RWPE1 (cell line): ENCODE measurements at regions not wholly inside any gene's neighbourhood (a gene's known extent, or its start where the extent isn't known, plus 50 kb on each side); places are given as distances from the start of the nearest gene placed in this dataset.

Source experiments
- CTCF ChIA-PET: fragments of 350-600 bp; sonication (Branson Sonifier 250); formaldehyde crosslinking; extraction: SDS; loops from one replicate; lab custom pipeline; 2021; lab: Yijun Ruan, JAX
- POLR2A ChIA-PET: fragments of 400-600 bp; formaldehyde crosslinking; extraction: SDS; loops from one replicate; lab custom pipeline; 2020; ENCODE audit warnings: antibody characterized with exemption; ENCODE audit not compliant: low non-redundant PET; lab: Yijun Ruan, JAX
- DNase-seq: peaks from one replicate; pipeline ENCODE4 v3.0.0; 2012; ENCODE audit warnings: low spot score
- H3K27ac ChIP-seq: fragments of 450-650 bp; 2 replicates; pipeline ENCODE4 v1.5.1; 2017
- TF ChIP-seq, protein P1 (sequence below): fragments of 450-650 bp; conservative IDR thresholded peaks from 2 replicates; pipeline ENCODE4 v1.5.1; 2017; ENCODE audit warnings: low read depth, mild to moderate bottlenecking

DNA sequence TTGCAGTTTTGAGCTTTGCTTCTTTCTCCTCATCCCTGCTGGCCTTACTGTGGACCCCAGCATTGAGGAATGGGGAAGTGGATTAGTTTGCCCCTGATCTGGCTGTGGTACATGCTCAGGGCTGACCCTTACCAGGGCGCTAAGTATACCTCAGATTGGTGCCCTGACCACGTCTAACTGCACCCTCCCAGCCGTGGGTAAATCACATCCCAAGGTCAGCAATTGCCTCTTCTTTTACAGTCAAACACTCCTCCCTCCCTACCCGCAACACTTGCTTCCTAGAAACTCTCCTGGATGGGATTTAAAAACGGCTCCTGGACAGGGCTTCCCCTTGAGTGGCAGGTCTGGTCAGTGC is 437.9 kb downstream of the NR2F2 start:
- ChIA-PET POLR2A (no interaction called here), CTCF (no interaction called here)
- H3K27ac ChIP-seq: no peak overlapping the region
- DNase-seq: no peak
- TF ChIP-seq, protein P1, sequence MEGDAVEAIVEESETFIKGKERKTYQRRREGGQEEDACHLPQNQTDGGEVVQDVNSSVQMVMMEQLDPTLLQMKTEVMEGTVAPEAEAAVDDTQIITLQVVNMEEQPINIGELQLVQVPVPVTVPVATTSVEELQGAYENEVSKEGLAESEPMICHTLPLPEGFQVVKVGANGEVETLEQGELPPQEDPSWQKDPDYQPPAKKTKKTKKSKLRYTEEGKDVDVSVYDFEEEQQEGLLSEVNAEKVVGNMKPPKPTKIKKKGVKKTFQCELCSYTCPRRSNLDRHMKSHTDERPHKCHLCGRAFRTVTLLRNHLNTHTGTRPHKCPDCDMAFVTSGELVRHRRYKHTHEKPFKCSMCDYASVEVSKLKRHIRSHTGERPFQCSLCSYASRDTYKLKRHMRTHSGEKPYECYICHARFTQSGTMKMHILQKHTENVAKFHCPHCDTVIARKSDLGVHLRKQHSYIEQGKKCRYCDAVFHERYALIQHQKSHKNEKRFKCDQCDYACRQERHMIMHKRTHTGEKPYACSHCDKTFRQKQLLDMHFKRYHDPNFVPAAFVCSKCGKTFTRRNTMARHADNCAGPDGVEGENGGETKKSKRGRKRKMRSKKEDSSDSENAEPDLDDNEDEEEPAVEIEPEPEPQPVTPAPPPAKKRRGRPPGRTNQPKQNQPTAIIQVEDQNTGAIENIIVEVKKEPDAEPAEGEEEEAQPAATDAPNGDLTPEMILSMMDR: no peak

DNA sequence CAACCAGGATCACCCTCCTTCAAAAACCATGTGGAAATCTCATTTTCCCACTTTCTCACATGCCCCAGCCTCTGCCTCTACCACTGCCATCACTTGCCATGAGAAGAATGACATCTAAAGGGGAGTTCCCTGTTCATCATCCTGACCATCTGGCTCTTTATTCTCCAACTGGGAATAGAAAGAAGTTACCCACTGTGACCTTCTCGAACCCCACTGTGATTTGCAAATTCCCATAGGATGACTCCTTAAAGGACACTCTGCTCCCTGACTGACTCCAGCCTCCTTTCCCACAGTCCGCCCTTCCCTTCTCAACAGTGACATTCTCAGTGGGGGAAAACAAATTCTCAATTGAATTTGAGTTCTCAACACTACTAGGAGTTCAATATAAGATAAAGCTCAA is 440.5 kb downstream of the NR2F2 start:
- ChIA-PET POLR2A (no interaction called here), CTCF (no interaction called here)
- TF ChIP-seq, protein P1: no peak
- DNase-seq: no peak
- H3K27ac ChIP-seq: no peak overlapping the region

DNA sequence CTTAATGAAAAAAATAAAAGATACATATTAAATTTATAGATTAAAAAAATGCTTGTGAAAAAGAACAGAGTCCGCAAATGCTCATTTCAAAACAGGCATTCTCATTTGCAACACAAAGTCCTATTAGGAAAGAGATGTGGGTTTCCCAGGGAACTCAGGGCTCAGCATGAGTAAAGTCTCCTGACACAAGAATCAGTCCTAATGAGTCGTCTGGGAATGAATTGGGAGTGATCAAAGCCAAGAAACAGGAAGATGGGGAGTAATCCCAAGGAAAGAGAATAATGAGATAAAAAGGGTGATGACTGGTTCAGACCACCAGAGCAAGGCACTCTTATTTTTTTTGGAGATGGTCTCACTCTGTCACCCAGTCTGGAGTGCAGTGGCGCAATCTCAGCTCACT is 443.7 kb downstream of the NR2F2 start:
- ChIA-PET CTCF (no interaction called here), POLR2A (no interaction called here)
- H3K27ac ChIP-seq: no peak overlapping the region
- TF ChIP-seq, protein P1: no peak
- no peak for DNase-seq

DNA sequence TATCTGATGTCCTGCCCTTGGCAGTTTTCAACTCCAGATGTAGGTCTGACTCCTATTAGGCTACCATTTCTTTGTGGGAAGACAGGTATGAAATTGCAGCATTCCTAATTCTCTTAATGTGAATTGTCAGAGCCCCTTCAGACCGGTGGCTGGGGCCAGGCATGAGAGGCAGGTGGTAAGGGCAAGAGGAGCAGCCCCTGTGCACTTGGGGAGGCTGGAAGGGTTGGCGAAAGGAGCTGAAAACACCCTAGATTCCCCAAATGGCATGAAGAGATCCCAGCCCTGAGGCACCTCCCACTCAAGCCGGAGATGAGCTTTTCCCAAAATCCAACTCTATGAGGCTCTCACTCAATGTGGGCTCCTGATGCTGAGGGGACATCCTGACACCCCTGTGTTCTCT is 453.2 kb downstream of the NR2F2 start:
- TF ChIP-seq, protein P1: no peak
- DNase-seq: no peak
- ChIA-PET POLR2A (no interaction called here), CTCF (interaction anchor here (0.5 kb wide), 1 partner anchor 547 kb away, joined by 3 read pairs; no protein-coding TSS in a partner anchor)
- no peak overlapping the region for H3K27ac ChIP-seq

DNA sequence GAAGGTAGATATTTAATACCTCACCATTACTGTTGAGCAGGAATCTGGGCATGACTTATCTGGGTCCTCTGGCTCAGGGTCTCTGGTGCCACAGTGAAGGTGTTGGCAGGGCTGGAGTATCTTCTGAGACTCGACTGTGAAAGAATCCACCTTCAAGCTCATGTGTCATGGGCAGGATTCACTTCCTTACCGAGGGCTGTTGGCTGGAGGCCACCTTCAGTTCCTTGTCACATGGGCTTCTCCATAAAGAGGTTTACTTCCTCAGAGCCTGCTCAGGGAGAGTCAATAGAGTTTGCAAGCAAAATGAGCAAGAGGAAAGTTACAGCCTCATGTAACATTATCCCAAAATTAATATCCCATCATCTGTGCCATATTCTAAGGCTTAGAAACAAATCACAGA is 459.5 kb downstream of the NR2F2 start:
- H3K27ac ChIP-seq: no peak overlapping the region
- POLR2A ChIA-PET: no interaction called here
- CTCF ChIA-PET: no interaction called here
- TF ChIP-seq, protein P1: no peak
- DNase-seq: no peak

DNA sequence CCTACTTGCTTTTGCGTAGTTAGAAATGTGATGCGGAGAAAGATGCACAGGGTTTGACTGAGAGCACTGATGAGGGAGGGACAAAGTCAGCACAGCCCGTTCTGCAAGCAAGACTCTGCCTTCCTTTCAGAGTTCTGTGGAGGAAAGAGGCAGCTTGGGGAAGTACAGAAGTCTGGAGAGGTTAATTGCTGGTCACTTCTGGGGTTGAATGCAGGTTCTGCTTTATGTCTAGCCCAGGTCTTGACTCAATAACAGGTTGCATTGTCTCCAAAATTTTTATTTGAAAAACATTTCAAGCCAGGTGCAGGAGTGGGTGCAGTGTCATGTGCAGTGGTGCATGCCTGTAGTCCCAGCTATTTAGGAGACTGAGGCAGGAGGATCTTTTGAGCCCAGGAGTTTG is 461.7 kb downstream of the NR2F2 start:
- ChIA-PET POLR2A (no interaction called here), CTCF (no interaction called here)
- TF ChIP-seq, protein P1: no peak
- DNase-seq: no peak
- no peak overlapping the region for H3K27ac ChIP-seq

DNA sequence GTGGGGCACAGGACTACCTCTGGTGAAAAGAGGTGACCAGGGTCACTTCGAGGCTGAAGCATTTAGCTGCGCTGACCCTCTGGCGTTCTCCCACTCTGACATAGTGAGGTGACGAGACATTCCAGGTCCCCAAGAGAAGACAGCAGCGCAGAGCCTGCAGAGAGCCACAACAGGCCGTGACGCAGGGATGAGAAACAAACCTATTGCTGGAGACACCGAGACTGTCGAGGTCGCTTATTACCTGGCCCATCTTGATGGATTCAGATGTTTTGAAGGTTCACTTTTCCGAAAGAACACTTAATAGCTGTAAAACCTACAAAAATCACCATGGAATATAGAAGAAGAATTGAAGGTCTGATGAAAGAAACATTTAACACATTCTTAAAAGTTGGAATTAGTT is 466.3 kb downstream of the NR2F2 start:
- no peak overlapping the region for H3K27ac ChIP-seq
- ChIA-PET POLR2A (no interaction called here), CTCF (no interaction called here)
- TF ChIP-seq, protein P1: no peak
- DNase-seq: no peak
